Suprapubic skin (tissue), 4 donors: ENCODE measurements at regions not wholly inside any gene's neighbourhood (a gene's known extent, or its start where the extent isn't known, plus 50 kb on each side); places are given as distances from the start of the nearest gene placed in this dataset.

Experiments
- EP300 ChIP-seq: sonication (generic); formaldehyde crosslinking; IDR thresholded peaks from one replicate; pipeline ENCODE4 v1.6.1; 2017; ENCODE audit warnings: antibody characterized with exemption
- POLR2A ChIP-seq, 2 donors: fragments of 450-650 bp; IDR thresholded peaks; one replicate each; pipeline ENCODE4 v1.6.1; 2017; ENCODE audit warnings: antibody characterized with exemption in 2 of 2, mild to moderate bottlenecking in 2 of 2, moderate library complexity in 2 of 2
- POLR2AphosphoS5 ChIP-seq, 3 donors: sonication (generic); formaldehyde crosslinking; IDR thresholded peaks; one replicate each; pipeline ENCODE4 v1.6.1; 2017; ENCODE audit warnings: antibody characterized with exemption in 3 of 3
- TF ChIP-seq, protein P1 (sequence below), 2 donors: fragments of 200-600 bp in 1 of 2; fragments of 450-650 bp in 1 of 2; sonication (generic) in 1 of 2; IDR thresholded peaks; one replicate each; pipeline ENCODE4 v1.5.1; 2016 to 2019; ENCODE audit warnings: antibody characterized with exemption in 2 of 2, mild to moderate bottlenecking in 1 of 2, moderate library complexity in 1 of 2

DNA sequence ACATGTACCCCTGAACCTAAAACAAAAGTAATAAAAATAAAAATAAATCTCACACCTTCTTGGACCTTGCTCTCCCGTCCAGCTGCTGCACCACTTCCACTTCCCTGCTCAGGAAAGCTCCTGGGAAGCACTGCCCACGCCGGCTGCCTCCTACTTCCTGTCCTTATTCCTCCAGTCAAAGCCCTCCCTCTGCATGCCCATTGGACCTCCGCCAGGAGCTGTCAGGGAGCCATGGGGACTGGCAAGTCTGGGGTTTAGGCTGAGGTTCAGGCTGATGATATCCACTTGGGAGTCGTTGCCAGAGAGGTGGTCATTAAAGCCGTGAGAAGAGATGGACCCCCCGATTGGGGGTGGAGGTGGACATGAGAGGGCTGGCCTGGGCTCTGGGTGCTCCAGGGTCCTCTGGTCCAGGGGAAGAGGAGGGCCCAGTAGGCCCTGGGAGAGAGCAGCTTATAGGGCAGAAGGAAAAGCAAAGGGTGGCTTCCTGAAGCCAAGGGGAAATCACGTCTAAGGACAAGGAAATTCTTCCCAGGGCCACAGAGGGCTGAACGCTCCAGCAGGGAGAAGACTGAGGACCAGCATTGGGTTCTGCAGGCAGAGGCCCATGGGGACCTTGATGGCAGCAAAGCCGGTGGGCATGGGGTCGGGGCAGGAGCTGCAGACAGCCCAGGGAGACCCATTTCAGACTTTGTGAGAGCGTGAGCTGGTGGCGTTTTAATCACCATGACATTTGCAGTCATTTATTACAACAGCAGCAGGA, 78.7 kb downstream of the FZD10 start:
- TF ChIP-seq POLR2A (IDR thresholded peaks at IDR 0.05), result no peak
- TF ChIP-seq, protein P1, sequence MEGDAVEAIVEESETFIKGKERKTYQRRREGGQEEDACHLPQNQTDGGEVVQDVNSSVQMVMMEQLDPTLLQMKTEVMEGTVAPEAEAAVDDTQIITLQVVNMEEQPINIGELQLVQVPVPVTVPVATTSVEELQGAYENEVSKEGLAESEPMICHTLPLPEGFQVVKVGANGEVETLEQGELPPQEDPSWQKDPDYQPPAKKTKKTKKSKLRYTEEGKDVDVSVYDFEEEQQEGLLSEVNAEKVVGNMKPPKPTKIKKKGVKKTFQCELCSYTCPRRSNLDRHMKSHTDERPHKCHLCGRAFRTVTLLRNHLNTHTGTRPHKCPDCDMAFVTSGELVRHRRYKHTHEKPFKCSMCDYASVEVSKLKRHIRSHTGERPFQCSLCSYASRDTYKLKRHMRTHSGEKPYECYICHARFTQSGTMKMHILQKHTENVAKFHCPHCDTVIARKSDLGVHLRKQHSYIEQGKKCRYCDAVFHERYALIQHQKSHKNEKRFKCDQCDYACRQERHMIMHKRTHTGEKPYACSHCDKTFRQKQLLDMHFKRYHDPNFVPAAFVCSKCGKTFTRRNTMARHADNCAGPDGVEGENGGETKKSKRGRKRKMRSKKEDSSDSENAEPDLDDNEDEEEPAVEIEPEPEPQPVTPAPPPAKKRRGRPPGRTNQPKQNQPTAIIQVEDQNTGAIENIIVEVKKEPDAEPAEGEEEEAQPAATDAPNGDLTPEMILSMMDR (IDR thresholded peaks at IDR 0.05), result no peak
- TF ChIP-seq EP300, result no peak
- no peak for TF ChIP-seq POLR2AphosphoS5 (IDR thresholded peaks at IDR 0.05)
